ENCODE measurements at regions not wholly inside any gene's neighbourhood (a gene's known extent, or its start where the extent isn't known, plus 50 kb on each side); places are given as distances from the start of the nearest gene placed in this dataset.
"Not testable (repeated sequence)": the region's sequence is repeated elsewhere in the genome, so short reads cannot be mapped to it uniquely, and the experiment has no call there.

GRCh38 chr2:87483093-87483680 lies 264.7 kb upstream of the PLGLB2 start:
- not testable (repeated sequence) for H3K4me2 ChIP-seq (ENCODE audit: low read depth, low read length, poor library complexity, severe bottlenecking); H2AFZ ChIP-seq (ENCODE audit: low read length); H3K36me3 ChIP-seq (ENCODE audit: insufficient read depth, low read length); H4K20me1 ChIP-seq (ENCODE audit: insufficient read depth, low read depth, low read length); H3K27me3 ChIP-seq (ENCODE audit: low read length); DNase-seq; H3K4me3 ChIP-seq (ENCODE audit: low read length); H3K9me3 ChIP-seq (ENCODE audit: low read length); H3K9ac ChIP-seq (ENCODE audit: low read length); H3K9me2 ChIP-seq (replicated peaks; ENCODE audit: insufficient read depth, low read length)
- H3K79me2 ChIP-seq (ENCODE audit: low read length): peaks cover 48% of the 10 kb centered on the region
- 0 out of 2 replicates have a peak overlapping the region, but pooled peaks have one; percentile 22 for H3K27ac ChIP-seq (ENCODE audit: low read length)
- peaks cover 24% of the 10 kb centered on the region for H3K4me1 ChIP-seq (ENCODE audit: low read length)

GRCh38 chr2:87484363-87484762 lies 263.5 kb upstream of the PLGLB2 start:
- H3K27me3 ChIP-seq (ENCODE audit: low read length); H3K27ac ChIP-seq (ENCODE audit: low read length); H3K9ac ChIP-seq (ENCODE audit: low read length); H3K4me2 ChIP-seq (ENCODE audit: low read depth, low read length, poor library complexity, severe bottlenecking); DNase-seq; H3K9me3 ChIP-seq (ENCODE audit: low read length); H3K4me3 ChIP-seq (ENCODE audit: low read length); H3K36me3 ChIP-seq (ENCODE audit: insufficient read depth, low read length); H2AFZ ChIP-seq (ENCODE audit: low read length); H4K20me1 ChIP-seq (ENCODE audit: insufficient read depth, low read depth, low read length); H3K9me2 ChIP-seq (replicated peaks; ENCODE audit: insufficient read depth, low read length): not testable (repeated sequence)
- peaks cover 51% of the 10 kb centered on the region for H3K79me2 ChIP-seq (ENCODE audit: low read length)
- H3K4me1 ChIP-seq (ENCODE audit: low read length): peaks cover 24% of the 10 kb centered on the region

GRCh38 chr2:87485455-87485854 lies 262.4 kb upstream of the PLGLB2 start:
- H2AFZ ChIP-seq (ENCODE audit: low read length); DNase-seq; H3K9ac ChIP-seq (ENCODE audit: low read length); H3K27me3 ChIP-seq (ENCODE audit: low read length); H3K4me3 ChIP-seq (ENCODE audit: low read length); H3K9me3 ChIP-seq (ENCODE audit: low read length); H3K36me3 ChIP-seq (ENCODE audit: insufficient read depth, low read length); H4K20me1 ChIP-seq (ENCODE audit: insufficient read depth, low read depth, low read length); H3K9me2 ChIP-seq (replicated peaks; ENCODE audit: insufficient read depth, low read length): not testable (repeated sequence)
- Histone ChIP-seq H3K4me1 (ENCODE audit: low read length) (peaks cover 24% of the 10 kb centered on the region), H3K4me2 (ENCODE audit: low read depth, low read length, poor library complexity, severe bottlenecking) (peak overlapping the region; percentile 38), H3K79me2 (ENCODE audit: low read length) (peaks cover 47% of the 10 kb centered on the region), H3K27ac (ENCODE audit: low read length) (peak overlapping the region; percentile 53)

DNA sequence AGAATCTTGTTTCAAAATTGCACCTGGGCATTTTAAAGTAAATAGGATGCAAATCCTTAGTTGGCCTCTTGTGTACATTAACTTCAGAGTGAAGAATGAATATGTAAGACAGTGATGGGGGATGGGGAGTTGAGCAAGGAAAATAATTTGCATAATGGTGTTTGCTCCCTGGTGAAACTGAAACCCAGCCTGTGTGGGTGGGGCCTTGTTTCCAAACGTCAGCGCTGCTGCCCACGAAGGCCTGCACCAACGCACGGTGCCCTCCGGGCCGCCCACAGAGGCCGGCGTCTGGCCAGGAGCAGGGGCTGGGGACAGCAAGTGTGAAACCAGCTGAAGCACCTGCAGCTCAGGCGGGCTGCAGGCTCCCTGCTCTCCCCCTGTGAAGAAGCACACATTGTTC lies 262.0 kb upstream of the PLGLB2 start:
- H3K27me3 ChIP-seq (ENCODE audit: low read length); H4K20me1 ChIP-seq (ENCODE audit: insufficient read depth, low read depth, low read length); H3K9me3 ChIP-seq (ENCODE audit: low read length); H3K9me2 ChIP-seq (replicated peaks; ENCODE audit: insufficient read depth, low read length); H2AFZ ChIP-seq (ENCODE audit: low read length); H3K36me3 ChIP-seq (ENCODE audit: insufficient read depth, low read length); H3K4me3 ChIP-seq (ENCODE audit: low read length); DNase-seq: not testable (repeated sequence)
- peak overlapping the region; percentile 57 for H3K9ac ChIP-seq (ENCODE audit: low read length)
- H3K4me2 ChIP-seq (ENCODE audit: low read depth, low read length, poor library complexity, severe bottlenecking): peak overlapping the region; percentile 57
- H3K4me1 ChIP-seq (ENCODE audit: low read length): peaks cover 24% of the 10 kb centered on the region
- H3K27ac ChIP-seq (ENCODE audit: low read length): peak overlapping the region; percentile 71
- H3K79me2 ChIP-seq (ENCODE audit: low read length): peaks cover 47% of the 10 kb centered on the region

DNA sequence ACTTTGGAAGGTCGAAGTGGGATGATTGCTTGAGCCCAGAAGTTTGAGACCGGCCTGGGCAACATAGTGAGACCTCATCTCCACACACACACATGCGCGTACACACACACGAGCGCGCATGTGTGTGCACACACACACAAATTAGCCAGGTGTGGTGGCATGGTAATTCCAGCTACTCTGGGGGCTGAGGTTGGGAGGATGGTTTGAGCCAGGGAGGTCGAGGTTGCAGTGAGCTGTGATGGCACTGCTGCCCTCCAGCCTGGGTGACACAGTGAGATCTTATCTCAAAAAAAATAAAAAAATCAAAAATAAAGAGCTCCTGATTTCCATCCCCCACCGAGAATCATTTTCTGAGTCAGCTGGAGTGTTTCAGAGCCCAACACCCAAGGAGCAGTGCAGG lies 261.5 kb upstream of the PLGLB2 start:
- H3K36me3 ChIP-seq (ENCODE audit: insufficient read depth, low read length); H3K9me2 ChIP-seq (replicated peaks; ENCODE audit: insufficient read depth, low read length); H3K9me3 ChIP-seq (ENCODE audit: low read length); DNase-seq; H2AFZ ChIP-seq (ENCODE audit: low read length); H4K20me1 ChIP-seq (ENCODE audit: insufficient read depth, low read depth, low read length); H3K27me3 ChIP-seq (ENCODE audit: low read length): not testable (repeated sequence)
- H3K4me2 ChIP-seq (ENCODE audit: low read depth, low read length, poor library complexity, severe bottlenecking): peak overlapping the region; percentile 57
- H3K27ac ChIP-seq (ENCODE audit: low read length): peak overlapping the region; percentile 71
- H3K79me2 ChIP-seq (ENCODE audit: low read length): peaks cover 48% of the 10 kb centered on the region
- peak overlapping the region; percentile 57 for H3K9ac ChIP-seq (ENCODE audit: low read length)
- peaks cover 24% of the 10 kb centered on the region for H3K4me1 ChIP-seq (ENCODE audit: low read length)
- peak overlapping the region; percentile 40; the same call in 1 of the 2 replicates for H3K4me3 ChIP-seq (ENCODE audit: low read length)

- not testable (repeated sequence) for DNase-seq; H3K27ac ChIP-seq (ENCODE audit: low read length); H3K9me2 ChIP-seq (replicated peaks; ENCODE audit: insufficient read depth, low read length); H4K20me1 ChIP-seq (ENCODE audit: insufficient read depth, low read depth, low read length); H3K4me2 ChIP-seq (ENCODE audit: low read depth, low read length, poor library complexity, severe bottlenecking); H3K9me3 ChIP-seq (ENCODE audit: low read length); H2AFZ ChIP-seq (ENCODE audit: low read length); H3K27me3 ChIP-seq (ENCODE audit: low read length); H3K36me3 ChIP-seq (ENCODE audit: insufficient read depth, low read length); H3K4me3 ChIP-seq (ENCODE audit: low read length); H3K9ac ChIP-seq (ENCODE audit: low read length)
- Histone ChIP-seq H3K4me1 (ENCODE audit: low read length) (peaks cover 24% of the 10 kb centered on the region), H3K79me2 (ENCODE audit: low read length) (peaks cover 44% of the 10 kb centered on the region)
Observed at GRCh38 chr2:87488021-87488420, 259.9 kb upstream of the PLGLB2 start.

DNA sequence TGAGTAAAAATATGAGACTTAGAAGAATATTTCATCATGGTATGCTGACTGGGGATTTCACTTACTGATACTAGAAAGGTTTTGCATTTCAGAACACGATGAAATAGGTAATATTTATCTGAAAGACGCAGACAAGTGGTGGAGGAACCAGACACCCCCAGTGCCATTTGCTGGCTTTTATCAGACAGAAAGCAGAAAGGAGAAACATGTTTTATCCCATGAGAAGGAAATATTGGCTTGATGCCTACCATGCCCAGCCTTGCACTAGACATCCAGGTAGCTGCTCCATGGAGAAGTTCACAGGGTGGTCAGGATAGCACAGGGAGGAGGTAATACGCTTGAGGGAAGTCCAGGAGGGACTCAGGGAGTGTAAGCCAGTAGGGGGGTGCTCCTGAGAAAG lies 258.9 kb upstream of the PLGLB2 start:
- H2AFZ ChIP-seq (ENCODE audit: low read length); H4K20me1 ChIP-seq (ENCODE audit: insufficient read depth, low read depth, low read length); H3K36me3 ChIP-seq (ENCODE audit: insufficient read depth, low read length); H3K9ac ChIP-seq (ENCODE audit: low read length); H3K4me2 ChIP-seq (ENCODE audit: low read depth, low read length, poor library complexity, severe bottlenecking); DNase-seq; H3K9me3 ChIP-seq (ENCODE audit: low read length); H3K4me3 ChIP-seq (ENCODE audit: low read length); H3K27ac ChIP-seq (ENCODE audit: low read length); H3K9me2 ChIP-seq (replicated peaks; ENCODE audit: insufficient read depth, low read length); H3K27me3 ChIP-seq (ENCODE audit: low read length): not testable (repeated sequence)
- peaks cover 24% of the 10 kb centered on the region for H3K4me1 ChIP-seq (ENCODE audit: low read length)
- H3K79me2 ChIP-seq (ENCODE audit: low read length): peaks cover 47% of the 10 kb centered on the region

- peaks cover 35% of the 10 kb centered on the region for H3K4me1 ChIP-seq (ENCODE audit: low read length)
- not testable (repeated sequence) for H4K20me1 ChIP-seq (ENCODE audit: insufficient read depth, low read depth, low read length); H3K4me3 ChIP-seq (ENCODE audit: low read length); H3K9me2 ChIP-seq (replicated peaks; ENCODE audit: insufficient read depth, low read length); H3K9ac ChIP-seq (ENCODE audit: low read length); H3K27me3 ChIP-seq (ENCODE audit: low read length); H3K36me3 ChIP-seq (ENCODE audit: insufficient read depth, low read length); H3K9me3 ChIP-seq (ENCODE audit: low read length); H2AFZ ChIP-seq (ENCODE audit: low read length)
- peak; percentile 42 for DNase-seq
- peak overlapping the region; percentile 62 for H3K27ac ChIP-seq (ENCODE audit: low read length)
- peaks cover 31% of the 10 kb centered on the region for H3K79me2 ChIP-seq (ENCODE audit: low read length)
- peak overlapping the region; percentile 5 for H3K4me2 ChIP-seq (ENCODE audit: low read depth, low read length, poor library complexity, severe bottlenecking)
Observed at GRCh38 chr2:87494846-87495245, 253.0 kb upstream of the PLGLB2 start.

DNA sequence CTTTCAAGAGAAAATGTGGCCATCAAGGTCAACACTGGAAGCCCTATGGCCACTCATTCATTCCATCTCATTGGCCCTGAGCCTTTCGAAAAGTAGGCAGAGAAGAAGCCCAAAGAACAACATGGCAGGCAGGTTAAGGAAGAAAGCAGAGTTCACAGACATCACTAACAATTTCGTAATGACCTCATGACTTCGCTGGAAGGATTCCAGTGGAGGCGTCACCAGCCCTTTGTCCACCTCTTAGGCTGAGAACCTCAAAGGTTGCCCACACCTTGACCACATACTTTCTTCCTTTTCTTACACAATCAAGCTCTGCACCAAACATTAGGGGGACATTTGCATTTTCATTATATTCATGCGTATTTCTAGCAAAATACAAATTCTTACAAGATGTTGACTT lies 252.4 kb upstream of the PLGLB2 start:
- Histone ChIP-seq H3K4me2 (ENCODE audit: low read depth, low read length, poor library complexity, severe bottlenecking) (peak overlapping the region; percentile 5), H3K4me1 (ENCODE audit: low read length) (peaks cover 41% of the 10 kb centered on the region), H3K79me2 (ENCODE audit: low read length) (peaks cover 35% of the 10 kb centered on the region), H3K27ac (ENCODE audit: low read length) (peak overlapping the region; percentile 62)
- not testable (repeated sequence) for DNase-seq; H3K9me2 ChIP-seq (replicated peaks; ENCODE audit: insufficient read depth, low read length); H3K4me3 ChIP-seq (ENCODE audit: low read length); H3K9ac ChIP-seq (ENCODE audit: low read length); H3K9me3 ChIP-seq (ENCODE audit: low read length); H3K36me3 ChIP-seq (ENCODE audit: insufficient read depth, low read length); H3K27me3 ChIP-seq (ENCODE audit: low read length); H4K20me1 ChIP-seq (ENCODE audit: insufficient read depth, low read depth, low read length); H2AFZ ChIP-seq (ENCODE audit: low read length)

Data from Karpas-422 (cell line).